ENCODE measurements at regions not wholly inside any gene's neighbourhood (a gene's known extent, or its start where the extent isn't known, plus 50 kb on each side); places are given as distances from the start of the nearest gene placed in this dataset.

- no peak for TF ChIP-seq CTCF (IDR thresholded peaks at IDR 0.05; ENCODE audit: low read depth, low read length)
- no peak overlapping the region for H3K4me3 ChIP-seq (ENCODE audit: low read depth, low read length)
Observed at GRCh38 chr4:183798301-183799253, 106.5 kb upstream of the STOX2 start.

- H3K4me3 ChIP-seq (ENCODE audit: low read depth, low read length): no peak overlapping the region
- no peak for TF ChIP-seq CTCF (IDR thresholded peaks at IDR 0.05; ENCODE audit: low read depth, low read length)
Observed at GRCh38 chr4:183801457-183802165, 103.5 kb upstream of the STOX2 start.

GRCh38 chr4:183806341-183806740 lies 98.8 kb upstream of the STOX2 start:
- TF ChIP-seq CTCF (IDR thresholded peaks at IDR 0.05; ENCODE audit: low read depth, low read length): no peak
- no peak overlapping the region for H3K4me3 ChIP-seq (ENCODE audit: low read depth, low read length)

- TF ChIP-seq CTCF (IDR thresholded peaks at IDR 0.05; ENCODE audit: low read depth, low read length): no peak
- H3K4me3 ChIP-seq (ENCODE audit: low read depth, low read length): no peak overlapping the region
Observed at GRCh38 chr4:183807420-183808096, 97.5 kb upstream of the STOX2 start.

- TF ChIP-seq CTCF (IDR thresholded peaks at IDR 0.05; ENCODE audit: low read depth, low read length): no peak
- H3K4me3 ChIP-seq (ENCODE audit: low read depth, low read length): no peak overlapping the region
Observed at GRCh38 chr4:183808097-183808456, 97.0 kb upstream of the STOX2 start.

- no peak overlapping the region for H3K4me3 ChIP-seq (ENCODE audit: low read depth, low read length)
- TF ChIP-seq CTCF (IDR thresholded peaks at IDR 0.05; ENCODE audit: low read depth, low read length): no peak
Observed at GRCh38 chr4:183812567-183812966, 92.5 kb upstream of the STOX2 start.

Data from WI38 (cell line).